HPDE6-E6E7 (cell line): ENCODE measurements at regions not wholly inside any gene's neighbourhood (a gene's known extent, or its start where the extent isn't known, plus 50 kb on each side); places are given as distances from the start of the nearest gene placed in this dataset.

Experiments
- DNase-seq: peaks from one replicate; pipeline ENCODE4 v3.0.0; 2011; ENCODE audit warnings: missing footprints; ENCODE audit errors: extremely low spot score

DNA sequence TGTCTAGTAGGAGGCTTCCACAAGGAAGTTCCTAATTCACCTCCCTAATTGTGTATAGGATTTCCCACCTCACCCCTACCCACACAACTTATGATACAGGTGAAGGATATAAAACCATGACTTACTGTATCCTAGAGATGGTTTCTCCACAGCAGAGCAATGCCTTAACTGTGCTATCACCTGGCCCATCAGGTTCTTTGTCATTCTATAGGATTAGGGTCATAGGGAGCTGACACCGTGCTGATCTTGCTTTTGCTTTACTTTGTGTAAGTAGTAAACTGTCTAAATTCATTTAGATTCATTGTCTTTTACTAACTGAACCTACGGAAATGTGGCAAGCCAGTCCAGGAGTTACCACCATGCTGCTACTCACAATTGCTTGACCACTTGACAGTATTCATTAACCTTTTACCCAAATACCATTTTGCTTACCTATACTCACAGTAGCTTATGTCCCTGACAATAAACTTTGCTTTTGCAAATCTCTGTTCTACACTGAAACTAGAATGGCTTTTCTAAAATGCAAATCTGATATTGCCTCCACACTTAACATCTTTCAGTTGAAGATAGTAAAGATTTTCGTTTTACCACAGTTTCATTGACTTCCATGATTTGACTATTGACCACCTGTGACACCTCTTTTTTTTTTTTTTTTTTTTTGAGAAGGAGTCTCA is 147.6 kb downstream of the IFI44 start:
- no peak for DNase-seq

DNA sequence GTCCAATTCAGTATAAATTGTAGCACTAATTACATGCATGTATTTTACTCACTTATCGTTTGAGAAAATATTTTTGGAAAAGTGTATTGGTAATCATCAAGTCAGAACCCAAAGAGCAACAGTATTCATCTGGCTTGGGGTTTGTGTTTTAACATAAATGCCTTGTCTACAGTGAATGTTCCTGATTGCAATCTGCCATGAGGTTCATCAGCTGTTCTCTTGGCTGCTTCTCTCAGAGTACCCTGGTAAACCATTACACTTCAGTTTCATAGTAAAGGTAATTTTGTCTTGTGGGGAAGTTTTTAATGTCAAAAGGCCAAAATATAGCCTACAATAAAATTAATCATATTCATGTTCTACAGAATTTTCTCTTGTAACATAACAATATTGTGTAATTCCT is 150.3 kb downstream of the IFI44 start:
- DNase-seq, result no peak

DNA sequence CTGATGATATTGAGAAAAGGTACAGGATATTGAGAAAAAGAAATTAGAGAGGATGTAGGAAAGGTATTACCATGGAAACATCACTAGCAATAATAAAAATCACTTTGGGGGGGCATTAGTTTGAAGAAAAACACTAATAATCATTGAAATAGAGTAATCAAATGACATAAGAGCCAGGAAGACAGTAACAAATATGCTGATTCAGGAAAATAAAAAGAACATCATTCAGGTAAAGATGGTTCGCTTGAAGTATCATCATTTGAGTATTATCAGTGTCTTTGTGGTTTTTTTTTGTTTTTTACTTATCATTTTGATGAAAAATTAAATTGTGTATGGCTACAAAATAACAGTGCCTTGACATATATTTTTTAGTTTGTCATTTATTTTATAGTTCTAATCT is 164.5 kb downstream of the IFI44 start:
- DNase-seq, result no peak

DNA sequence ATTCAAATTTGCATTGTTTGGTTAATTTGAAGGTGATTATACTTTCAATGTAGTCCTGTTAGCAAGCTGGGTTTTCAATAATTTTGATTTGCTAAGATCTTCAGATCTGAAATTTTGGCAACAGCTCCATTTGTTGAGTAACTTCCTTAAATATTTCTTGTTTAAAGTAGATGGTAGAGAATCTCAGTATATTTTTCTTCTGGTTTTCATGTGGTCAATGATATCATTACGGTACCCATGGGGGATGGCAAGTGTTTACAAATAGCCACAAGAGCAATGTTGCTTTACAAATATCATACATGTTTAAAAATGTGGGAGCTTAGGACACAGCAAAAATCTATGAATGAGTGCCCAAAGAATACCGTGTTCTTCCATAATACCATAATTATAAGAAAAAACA is 175.9 kb downstream of the IFI44 start:
- no peak for DNase-seq

DNA sequence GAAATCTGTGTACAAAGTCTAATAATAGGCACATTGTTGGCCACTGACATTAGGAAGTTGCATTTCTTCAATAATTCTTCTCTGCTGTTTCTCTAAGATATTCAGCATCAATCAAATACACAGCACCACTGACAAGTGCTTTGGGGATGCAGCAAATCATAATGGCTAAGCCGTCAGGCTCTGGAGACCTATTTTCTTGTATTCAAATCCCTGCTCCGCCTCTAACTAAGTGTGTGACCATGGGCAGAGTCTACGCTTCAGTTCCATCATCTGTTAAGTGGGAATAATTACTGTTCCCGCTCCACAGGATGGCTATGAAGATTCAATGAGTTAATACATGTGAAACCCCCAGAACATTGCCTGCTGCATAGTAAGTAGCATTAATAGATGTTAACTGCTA is 176.9 kb downstream of the ADGRL4 start:
- no peak for DNase-seq

DNA sequence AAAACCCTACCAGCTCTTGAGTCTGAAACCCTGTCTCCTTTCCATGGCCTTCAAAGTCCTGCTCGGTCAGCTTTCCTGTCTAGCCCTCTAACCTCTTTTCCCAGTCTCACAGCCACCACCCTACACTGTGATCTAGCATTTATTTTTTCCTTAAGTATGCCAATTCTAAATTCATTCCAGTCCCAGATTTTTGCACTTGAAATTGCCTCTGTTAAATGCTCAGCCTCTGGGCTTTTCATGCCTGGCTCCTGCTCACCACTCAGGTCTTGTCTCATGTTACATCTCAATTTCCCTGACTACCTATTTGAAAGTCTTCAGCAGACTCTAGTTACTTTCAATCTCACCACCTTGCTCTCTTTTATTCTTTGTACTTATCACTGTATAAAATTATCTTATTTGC is 176.2 kb downstream of the ADGRL4 start:
- DNase-seq, result no peak

DNA sequence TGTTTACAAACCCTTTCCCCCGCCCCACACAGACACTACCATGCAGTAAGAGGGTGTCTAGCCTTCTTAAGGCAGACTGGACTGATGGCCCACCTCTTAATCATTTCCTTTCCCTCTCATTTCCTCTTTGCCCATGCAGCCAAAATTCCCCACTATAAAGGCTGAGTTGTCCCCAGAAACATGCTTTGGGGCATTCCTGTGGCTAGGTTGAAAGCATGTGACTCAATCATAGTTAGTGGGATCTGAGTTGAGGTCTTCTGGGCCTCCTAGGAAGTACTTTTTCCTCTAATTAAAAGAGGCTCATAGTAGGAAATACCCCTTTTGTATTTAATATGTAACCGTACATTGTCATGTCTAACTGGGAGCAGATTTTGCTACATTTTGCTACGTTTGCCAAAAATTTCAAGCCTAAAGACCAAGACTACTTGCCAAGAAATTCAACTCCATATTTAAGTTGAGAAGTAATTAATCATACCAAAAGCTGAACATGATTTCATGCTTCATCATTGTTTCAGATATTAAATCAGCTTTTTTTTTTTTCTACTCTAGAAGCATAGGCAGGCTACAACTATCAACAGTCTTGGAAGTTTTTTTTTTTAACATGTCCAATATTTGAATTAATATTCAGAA is 174.7 kb downstream of the ADGRL4 start:
- peak; percentile 33 for DNase-seq

DNA sequence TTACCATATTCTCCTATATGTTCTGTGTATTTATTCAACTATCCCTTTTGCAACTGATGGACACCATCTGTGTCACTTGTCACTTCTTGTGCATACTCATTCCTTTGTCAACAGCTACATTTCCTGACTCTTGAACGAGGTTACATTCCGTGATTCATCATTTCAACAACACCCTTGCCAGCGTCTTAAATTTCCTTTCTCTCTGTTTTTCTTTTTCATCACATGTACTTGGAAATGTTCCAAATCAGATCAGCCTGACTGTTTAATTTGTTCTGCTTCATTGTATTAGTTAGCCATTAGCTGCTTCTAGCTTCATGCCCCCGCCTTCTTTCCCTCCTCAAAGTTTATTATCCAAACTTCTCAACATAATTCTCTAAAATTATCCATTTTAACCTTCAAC is 173.0 kb downstream of the ADGRL4 start:
- DNase-seq, result peak; percentile 22

DNA sequence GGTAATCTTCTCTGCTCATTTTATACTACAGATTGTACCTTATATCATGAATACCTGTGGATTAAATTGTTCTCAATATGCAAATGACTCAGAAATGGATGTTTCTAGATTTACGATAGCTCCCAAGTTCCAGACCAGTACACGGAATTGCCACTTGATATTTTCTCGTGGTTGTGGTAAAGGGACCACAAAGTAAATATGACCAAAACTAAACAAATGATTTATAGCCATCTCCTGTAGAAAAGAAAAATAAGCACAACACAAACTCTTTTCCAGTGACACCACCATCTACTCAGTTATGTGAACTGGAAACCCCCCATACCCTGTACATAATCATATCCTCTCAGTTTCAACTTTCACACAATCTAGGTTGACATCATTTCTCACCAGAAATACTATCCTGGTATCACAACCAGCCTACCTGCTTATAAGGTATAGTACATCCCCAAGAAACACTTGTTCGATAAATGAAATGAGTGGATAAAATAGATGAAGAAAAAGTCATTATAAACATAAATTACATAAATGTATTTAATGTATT is 172.3 kb downstream of the ADGRL4 start:
- DNase-seq, result no peak

DNA sequence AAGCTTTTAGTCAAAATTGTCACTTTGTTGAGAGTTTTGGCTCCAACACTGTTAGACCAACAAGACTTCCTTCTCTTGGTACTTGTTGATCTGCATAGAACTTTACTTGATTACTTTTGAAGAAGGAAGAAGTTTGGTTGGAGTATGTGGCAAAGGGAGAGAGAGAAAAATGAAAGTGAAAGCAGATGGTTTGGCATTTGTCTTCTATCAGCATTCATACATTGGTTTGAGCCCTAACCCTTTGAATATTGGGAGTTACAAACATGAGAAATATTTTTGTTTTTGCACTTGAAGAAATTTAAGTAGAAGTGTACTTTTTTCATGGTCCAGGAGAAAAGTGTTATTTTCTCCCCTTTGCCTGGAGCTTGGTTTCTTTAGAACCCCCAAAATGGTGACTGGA is 169.8 kb downstream of the ADGRL4 start:
- no peak for DNase-seq

DNA sequence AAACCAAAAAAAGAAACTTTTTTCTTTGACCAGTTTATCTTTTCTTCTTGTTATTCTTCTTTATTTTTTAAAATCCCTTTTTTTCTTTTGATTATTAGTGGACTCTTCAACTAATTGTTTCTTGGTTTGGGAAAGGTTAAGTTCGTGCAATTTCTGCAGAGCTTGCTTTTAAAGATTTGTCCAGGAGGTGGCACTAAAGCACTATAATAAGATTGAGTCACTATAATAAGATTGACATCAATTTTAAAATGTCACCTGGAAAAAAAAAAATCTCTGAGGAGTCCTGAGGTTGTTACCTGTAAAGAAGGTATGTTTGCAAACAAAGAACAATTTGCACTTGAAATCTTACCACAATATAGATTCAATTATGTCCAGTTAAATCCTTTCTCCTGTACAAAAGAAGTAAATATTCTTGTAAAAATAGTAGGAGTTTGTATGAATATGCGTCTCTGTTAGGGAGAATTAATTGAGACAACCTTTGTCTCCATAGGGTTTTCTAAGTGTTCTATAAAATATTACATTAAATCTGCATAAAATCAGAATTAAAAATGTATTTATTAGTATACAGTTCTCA is 166.7 kb downstream of the ADGRL4 start:
- DNase-seq, result no peak
